SK-N-SH (cell line): ENCODE measurements at regions not wholly inside any gene's neighbourhood (a gene's known extent, or its start where the extent isn't known, plus 50 kb on each side); places are given as distances from the start of the nearest gene placed in this dataset.

ENCODE experiments used
- CTCF ChIA-PET: fragments of 300-600, 350-600 bp; formaldehyde crosslinking; extraction: SDS; loops from one replicate; lab custom pipeline; 2021; lab: Yijun Ruan, JAX
- POLR2A ChIA-PET: fragments of 350-600 bp; sonication (Branson Sonifier 250); formaldehyde crosslinking; extraction: SDS; loops from one replicate; lab custom pipeline; 2020; ENCODE audit warnings: antibody characterized with exemption, inconsistent platforms; lab: Yijun Ruan, JAX
- DNase-seq: peaks from one replicate; pipeline ENCODE4 v3.0.0; 2012
- H2AFZ ChIP-seq: fragments of 200-600 bp; sonication (generic); 2 replicates; pipeline ENCODE4 v1.8.1; 2016; ENCODE audit warnings: antibody characterized with exemption, mild to moderate bottlenecking, low read depth
- H3F3A ChIP-seq: fragments of 200-600 bp; sonication (generic); replicated peaks from 2 replicates; pipeline ENCODE3; 2016; ENCODE audit warnings: antibody characterized with exemption, mild to moderate bottlenecking; ENCODE audit not compliant: insufficient read depth
- H3K27ac ChIP-seq, 2 experiments: fragments of 200-500 bp in 1 of 2; fragments of 200-600 bp in 1 of 2; sonication (Bioruptor generic) in 1 of 2; sonication (generic), shearing (Covaris generic) in 1 of 2; 2 replicates each; pipeline versions ENCODE4 v1.5.1 to v1.6.1; 2014 to 2016; ENCODE audit warnings: low read depth in 2 of 2, inconsistent platforms in 1 of 2, low read length in 1 of 2, mild to moderate bottlenecking in 1 of 2, mixed read lengths in 1 of 2
- H3K27me3 ChIP-seq: fragments of 200-600 bp; sonication (generic), shearing (Covaris generic); 2 replicates; pipeline ENCODE4 v1.6.1; 2016; ENCODE audit warnings: mixed run types; ENCODE audit not compliant: insufficient read depth
- H3K36me3 ChIP-seq, 2 experiments: fragments of 200-500 bp in 1 of 2; fragments of 200-600 bp in 1 of 2; sonication (Bioruptor generic) in 1 of 2; sonication (generic) in 1 of 2; replicated peaks in 1 of 2; 2 replicates each; pipeline versions ENCODE3 to v1.5.1; 2014 to 2016; ENCODE audit warnings: low read length in 1 of 2, mild to moderate bottlenecking in 1 of 2; ENCODE audit not compliant: insufficient read depth in 2 of 2, control insufficient read depth in 1 of 2
- H3K4me1 ChIP-seq, 2 experiments: fragments of 200-500 bp in 1 of 2; fragments of 200-600 bp in 1 of 2; sonication (Bioruptor generic) in 1 of 2; sonication (generic), shearing (Covaris generic) in 1 of 2; 2 replicates each; pipeline versions ENCODE4 v1.5.1 to v1.6.1; 2014 to 2016; ENCODE audit warnings: low read depth in 1 of 2, low read length in 1 of 2, mixed run types in 1 of 2; ENCODE audit not compliant: insufficient read depth in 2 of 2, control insufficient read depth in 1 of 2
- H3K4me2 ChIP-seq: fragments of 200-600 bp; sonication (generic), shearing (Covaris generic); 2 replicates; pipeline ENCODE4 v1.6.1; 2017; ENCODE audit warnings: mixed run types
- H3K4me3 ChIP-seq, 2 experiments: fragments of 200-500 bp in 1 of 2; fragments of 200-600 bp in 1 of 2; sonication (Bioruptor generic) in 1 of 2; sonication (generic), shearing (Covaris generic) in 1 of 2; 2 replicates each; pipeline versions ENCODE4 v1.5.1 to v1.8.1; 2014 to 2016; ENCODE audit warnings: low read depth in 2 of 2, inconsistent platforms in 1 of 2, low read length in 1 of 2, mild to moderate bottlenecking in 1 of 2, mixed read lengths in 1 of 2, moderate library complexity in 1 of 2
- H3K79me2 ChIP-seq: fragments of 200-600 bp; sonication (generic); 2 replicates; pipeline ENCODE4 v1.8.1; 2017; ENCODE audit warnings: mild to moderate bottlenecking; ENCODE audit not compliant: insufficient read depth
- H3K9ac ChIP-seq: fragments of 200-600 bp; sonication (generic); 2 replicates; pipeline ENCODE4 v1.6.1; 2017; ENCODE audit warnings: mixed run types
- H3K9me2 ChIP-seq: fragments of 200-600 bp; sonication (generic); 2 replicates; pipeline ENCODE4 v1.6.1; 2017; ENCODE audit warnings: mixed run types
- H3K9me3 ChIP-seq: fragments of 200-600 bp; sonication (generic); 2 replicates; pipeline ENCODE4 v1.6.1; 2017; ENCODE audit warnings: mixed run types, mild to moderate bottlenecking, moderate library complexity
- H4K20me1 ChIP-seq: fragments of 200-600 bp; sonication (generic); 2 replicates; pipeline ENCODE4 v1.6.1; 2017; ENCODE audit warnings: mild to moderate bottlenecking, mixed run types; ENCODE audit not compliant: insufficient read depth
- CHD2 ChIP-seq: fragments of 150-350 bp; IDR thresholded peaks from 2 replicates; pipeline ENCODE4 v1.6.1; 2018; ENCODE audit warnings: low read length; ENCODE audit not compliant: partially characterized antibody
- ELF1 ChIP-seq: IDR thresholded peaks from 2 replicates; pipeline ENCODE4 v1.4.0; 2012
- EZH2phosphoT487 ChIP-seq: fragments of 200-600 bp; sonication (generic); IDR thresholded peaks from 2 replicates; pipeline ENCODE4 v1.6.1; 2017; ENCODE audit warnings: low read depth, mixed run types, mild to moderate bottlenecking, antibody characterized with exemption, moderate library complexity, borderline replicate concordance
- FOSL2 ChIP-seq: IDR thresholded peaks from 2 replicates; pipeline ENCODE4 v1.4.0; 2012; ENCODE audit warnings: low read depth, mild to moderate bottlenecking, moderate library complexity, borderline replicate concordance
- FOXJ3 ChIP-seq: sonication (generic); formaldehyde crosslinking; IDR thresholded peaks from 2 replicates; pipeline ENCODE4 v1.5.1; 2020; ENCODE audit warnings: mild to moderate bottlenecking, missing genetic modification reagents
- FOXM1 ChIP-seq: IDR thresholded peaks from 2 replicates; pipeline ENCODE4 v1.4.0; 2012; ENCODE audit warnings: low read depth, mild to moderate bottlenecking
- GABPA ChIP-seq: IDR thresholded peaks from 2 replicates; pipeline ENCODE4 v1.4.0; 2012; ENCODE audit warnings: low read depth, mild to moderate bottlenecking
- GATA2 ChIP-seq: sonication (generic); formaldehyde crosslinking; IDR thresholded peaks from 2 replicates; pipeline ENCODE4 v1.5.0; 2020; ENCODE audit warnings: mild to moderate bottlenecking, missing genetic modification reagents
- IRF3 ChIP-seq: fragments of 150-350 bp; IDR thresholded peaks from 2 replicates; pipeline ENCODE4 v1.6.1; 2016; ENCODE audit warnings: mild to moderate bottlenecking, low read depth, low read length
- NFIC ChIP-seq: IDR thresholded peaks from 2 replicates; pipeline ENCODE4 v1.4.0; 2012; ENCODE audit warnings: borderline replicate concordance
- NRF1 ChIP-seq: IDR thresholded peaks from 2 replicates; pipeline ENCODE4 v1.6.1; 2012; ENCODE audit warnings: low read depth, mild to moderate bottlenecking, low read length
- POLR2AphosphoS5 ChIP-seq: IDR thresholded peaks from 2 replicates; pipeline ENCODE4 v1.6.1; 2012; ENCODE audit warnings: low read depth, low read length
- RAD21 ChIP-seq: IDR thresholded peaks from 2 replicates; pipeline ENCODE4 v1.6.1; 2012; ENCODE audit warnings: mild to moderate bottlenecking, low read length
- RCOR1 ChIP-seq: fragments of 150-350 bp; IDR thresholded peaks from 2 replicates; pipeline ENCODE4 v1.6.1; 2017; ENCODE audit warnings: antibody characterized with exemption, low read length
- RFX5 ChIP-seq: IDR thresholded peaks from 2 replicates; pipeline ENCODE4 v1.6.1; 2012; ENCODE audit warnings: mild to moderate bottlenecking, improper control_type of control experiment, low read length
- SMC3 ChIP-seq: IDR thresholded peaks from 2 replicates; pipeline ENCODE4 v1.6.1; 2012; ENCODE audit warnings: low read depth, low read length, improper control_type of control experiment
- TCF12 ChIP-seq: IDR thresholded peaks from 2 replicates; pipeline ENCODE4 v1.4.0; 2012
- YY1 ChIP-seq: IDR thresholded peaks from 2 replicates; pipeline ENCODE4 v1.4.0; 2012; ENCODE audit warnings: low read depth, mild to moderate bottlenecking
- ZBTB33 ChIP-seq: IDR thresholded peaks from 2 replicates; pipeline ENCODE4 v1.4.0; 2012; ENCODE audit warnings: low read depth, borderline replicate concordance
- WGBS: methylation state at CpG from one replicate; pipeline ENCODE4 v1.1.6; 2017; ENCODE audit warnings: low lambda C conversion rate; 5-methylcytosine and 5-hydroxymethylcytosine counted together
- TF ChIP-seq, protein P1 (sequence below): IDR thresholded peaks from 2 replicates; pipeline ENCODE4 v1.4.0; 2012; ENCODE audit warnings: low read depth, borderline replicate concordance
- TF ChIP-seq, protein P2 (sequence below): IDR thresholded peaks from 2 replicates; pipeline ENCODE4 v1.4.0; 2012; ENCODE audit warnings: low read depth
- TF ChIP-seq, protein P3 (sequence below): IDR thresholded peaks from 2 replicates; pipeline ENCODE4 v1.6.1; 2012; ENCODE audit warnings: mild to moderate bottlenecking, low read depth, low read length, moderate library complexity
- TF ChIP-seq, protein P4 (sequence below): IDR thresholded peaks from 2 replicates; pipeline ENCODE4; 2012
- TF ChIP-seq, protein P5 (sequence below): fragments of 200-600 bp; sonication (generic); IDR thresholded peaks from 2 replicates; pipeline ENCODE4 v1.6.1; 2017; ENCODE audit warnings: antibody characterized with exemption, mild to moderate bottlenecking, moderate library complexity

- H3K9me3 ChIP-seq = 0 out of 2 replicates have a peak, but pooled peaks cover 4% of the 10 kb centered on the region
- H3K4me2 ChIP-seq = peak overlapping the region; percentile 88
- no peaks in the 10 kb centered on the region for H3K9me2 ChIP-seq
- peak overlapping the region; percentile 86 to 100 for H3K27ac ChIP-seq
- POLR2A ChIA-PET = no interaction called here
- DNase-seq = peak; percentile 56
- no peaks in the 10 kb centered on the region for H3K79me2 ChIP-seq
- H2AFZ ChIP-seq = peak overlapping the region; percentile 80
- WGBS = 13% methylated on average over 10 of the region's 10 CpGs
- peaks cover 12 to 23% of the 10 kb centered on the region in 2 experiments for H3K4me1 ChIP-seq
- H3K9ac ChIP-seq = peak overlapping the region; percentile 83
- peak overlapping the region; percentile 33 to 56 for H3K4me3 ChIP-seq
- H3F3A ChIP-seq = peaks cover 35% of the 10 kb centered on the region
- no peaks in the 10 kb centered on the region for H4K20me1 ChIP-seq
- CTCF ChIA-PET = interaction anchor here (0.9 to 1.8 kb wide), 2 partner anchors 10 to 196 kb away, joined by 3 to 8 read pairs; no protein-coding TSS in a partner anchor
- no peaks in the 10 kb centered on the region for H3K27me3 ChIP-seq
- H3K36me3 ChIP-seq = peaks cover 0 to 3% of the 10 kb centered on the region in 2 experiments
- TF ChIP-seq EZH2phosphoT487 (no peak), SMC3 (no peak), GABPA (no peak), YY1 (peak; percentile 75), FOSL2 (peak; percentile 91), NRF1 (no peak), GATA2 (peak; percentile 54; the same call in 1 of the 2 replicates), RAD21 (no peak), RCOR1 (no peak), FOXM1 (peak; percentile 90), CHD2 (no peak), IRF3 (no peak), TCF12 (peak; percentile 93), ZBTB33 (no peak), NFIC (peak; percentile 91), FOXJ3 (CRISPR knock-in tag) (no peak), RFX5 (no peak), POLR2AphosphoS5 (no peak; the same call in 1 of the 2 replicates), ELF1 (no peak)
- TF ChIP-seq, protein P1, sequence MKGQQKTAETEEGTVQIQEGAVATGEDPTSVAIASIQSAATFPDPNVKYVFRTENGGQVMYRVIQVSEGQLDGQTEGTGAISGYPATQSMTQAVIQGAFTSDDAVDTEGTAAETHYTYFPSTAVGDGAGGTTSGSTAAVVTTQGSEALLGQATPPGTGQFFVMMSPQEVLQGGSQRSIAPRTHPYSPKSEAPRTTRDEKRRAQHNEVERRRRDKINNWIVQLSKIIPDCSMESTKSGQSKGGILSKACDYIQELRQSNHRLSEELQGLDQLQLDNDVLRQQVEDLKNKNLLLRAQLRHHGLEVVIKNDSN = peak; percentile 79
- TF ChIP-seq, protein P2, sequence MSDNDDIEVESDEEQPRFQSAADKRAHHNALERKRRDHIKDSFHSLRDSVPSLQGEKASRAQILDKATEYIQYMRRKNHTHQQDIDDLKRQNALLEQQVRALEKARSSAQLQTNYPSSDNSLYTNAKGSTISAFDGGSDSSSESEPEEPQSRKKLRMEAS = peak; percentile 94
- TF ChIP-seq, protein P3, sequence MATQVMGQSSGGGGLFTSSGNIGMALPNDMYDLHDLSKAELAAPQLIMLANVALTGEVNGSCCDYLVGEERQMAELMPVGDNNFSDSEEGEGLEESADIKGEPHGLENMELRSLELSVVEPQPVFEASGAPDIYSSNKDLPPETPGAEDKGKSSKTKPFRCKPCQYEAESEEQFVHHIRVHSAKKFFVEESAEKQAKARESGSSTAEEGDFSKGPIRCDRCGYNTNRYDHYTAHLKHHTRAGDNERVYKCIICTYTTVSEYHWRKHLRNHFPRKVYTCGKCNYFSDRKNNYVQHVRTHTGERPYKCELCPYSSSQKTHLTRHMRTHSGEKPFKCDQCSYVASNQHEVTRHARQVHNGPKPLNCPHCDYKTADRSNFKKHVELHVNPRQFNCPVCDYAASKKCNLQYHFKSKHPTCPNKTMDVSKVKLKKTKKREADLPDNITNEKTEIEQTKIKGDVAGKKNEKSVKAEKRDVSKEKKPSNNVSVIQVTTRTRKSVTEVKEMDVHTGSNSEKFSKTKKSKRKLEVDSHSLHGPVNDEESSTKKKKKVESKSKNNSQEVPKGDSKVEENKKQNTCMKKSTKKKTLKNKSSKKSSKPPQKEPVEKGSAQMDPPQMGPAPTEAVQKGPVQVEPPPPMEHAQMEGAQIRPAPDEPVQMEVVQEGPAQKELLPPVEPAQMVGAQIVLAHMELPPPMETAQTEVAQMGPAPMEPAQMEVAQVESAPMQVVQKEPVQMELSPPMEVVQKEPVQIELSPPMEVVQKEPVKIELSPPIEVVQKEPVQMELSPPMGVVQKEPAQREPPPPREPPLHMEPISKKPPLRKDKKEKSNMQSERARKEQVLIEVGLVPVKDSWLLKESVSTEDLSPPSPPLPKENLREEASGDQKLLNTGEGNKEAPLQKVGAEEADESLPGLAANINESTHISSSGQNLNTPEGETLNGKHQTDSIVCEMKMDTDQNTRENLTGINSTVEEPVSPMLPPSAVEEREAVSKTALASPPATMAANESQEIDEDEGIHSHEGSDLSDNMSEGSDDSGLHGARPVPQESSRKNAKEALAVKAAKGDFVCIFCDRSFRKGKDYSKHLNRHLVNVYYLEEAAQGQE = no peak
- TF ChIP-seq, protein P4, sequence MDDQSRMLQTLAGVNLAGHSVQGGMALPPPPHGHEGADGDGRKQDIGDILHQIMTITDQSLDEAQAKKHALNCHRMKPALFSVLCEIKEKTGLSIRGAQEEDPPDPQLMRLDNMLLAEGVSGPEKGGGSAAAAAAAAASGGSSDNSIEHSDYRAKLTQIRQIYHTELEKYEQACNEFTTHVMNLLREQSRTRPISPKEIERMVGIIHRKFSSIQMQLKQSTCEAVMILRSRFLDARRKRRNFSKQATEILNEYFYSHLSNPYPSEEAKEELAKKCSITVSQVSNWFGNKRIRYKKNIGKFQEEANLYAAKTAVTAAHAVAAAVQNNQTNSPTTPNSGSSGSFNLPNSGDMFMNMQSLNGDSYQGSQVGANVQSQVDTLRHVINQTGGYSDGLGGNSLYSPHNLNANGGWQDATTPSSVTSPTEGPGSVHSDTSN = peak; percentile 84
- TF ChIP-seq, protein P5, sequence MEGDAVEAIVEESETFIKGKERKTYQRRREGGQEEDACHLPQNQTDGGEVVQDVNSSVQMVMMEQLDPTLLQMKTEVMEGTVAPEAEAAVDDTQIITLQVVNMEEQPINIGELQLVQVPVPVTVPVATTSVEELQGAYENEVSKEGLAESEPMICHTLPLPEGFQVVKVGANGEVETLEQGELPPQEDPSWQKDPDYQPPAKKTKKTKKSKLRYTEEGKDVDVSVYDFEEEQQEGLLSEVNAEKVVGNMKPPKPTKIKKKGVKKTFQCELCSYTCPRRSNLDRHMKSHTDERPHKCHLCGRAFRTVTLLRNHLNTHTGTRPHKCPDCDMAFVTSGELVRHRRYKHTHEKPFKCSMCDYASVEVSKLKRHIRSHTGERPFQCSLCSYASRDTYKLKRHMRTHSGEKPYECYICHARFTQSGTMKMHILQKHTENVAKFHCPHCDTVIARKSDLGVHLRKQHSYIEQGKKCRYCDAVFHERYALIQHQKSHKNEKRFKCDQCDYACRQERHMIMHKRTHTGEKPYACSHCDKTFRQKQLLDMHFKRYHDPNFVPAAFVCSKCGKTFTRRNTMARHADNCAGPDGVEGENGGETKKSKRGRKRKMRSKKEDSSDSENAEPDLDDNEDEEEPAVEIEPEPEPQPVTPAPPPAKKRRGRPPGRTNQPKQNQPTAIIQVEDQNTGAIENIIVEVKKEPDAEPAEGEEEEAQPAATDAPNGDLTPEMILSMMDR = no peak
These were observed 185.0 kb upstream of the ANKRD28 start for GRCh38 chr3:15982667-15983196.
